Erythroblast (primary cell): ENCODE measurements at regions not wholly inside any gene's neighbourhood (a gene's known extent, or its start where the extent isn't known, plus 50 kb on each side); places are given as distances from the start of the nearest gene placed in this dataset.

Source experiments
- DNase-seq, 2 experiments: peaks; one replicate each; lab custom pipeline; 2025; lab: John Stamatoyannopoulos, UW
- GATA1 ChIP-seq: IDR thresholded peaks from 2 replicates; pipeline ENCODE4 v1.6.1; 2011; ENCODE audit warnings: low read depth, mild to moderate bottlenecking, control low read depth, low read length, moderate library complexity
- POLR2A ChIP-seq: IDR thresholded peaks from 2 replicates; pipeline ENCODE4 v1.6.1; 2011; ENCODE audit warnings: mild to moderate bottlenecking, low read length

GRCh38 chr6:90778417-90779203, 191.7 kb upstream of the MAP3K7 start:
- DNase-seq, result no peak
- no peak for TF ChIP-seq GATA1
- no peak for TF ChIP-seq POLR2A

DNA sequence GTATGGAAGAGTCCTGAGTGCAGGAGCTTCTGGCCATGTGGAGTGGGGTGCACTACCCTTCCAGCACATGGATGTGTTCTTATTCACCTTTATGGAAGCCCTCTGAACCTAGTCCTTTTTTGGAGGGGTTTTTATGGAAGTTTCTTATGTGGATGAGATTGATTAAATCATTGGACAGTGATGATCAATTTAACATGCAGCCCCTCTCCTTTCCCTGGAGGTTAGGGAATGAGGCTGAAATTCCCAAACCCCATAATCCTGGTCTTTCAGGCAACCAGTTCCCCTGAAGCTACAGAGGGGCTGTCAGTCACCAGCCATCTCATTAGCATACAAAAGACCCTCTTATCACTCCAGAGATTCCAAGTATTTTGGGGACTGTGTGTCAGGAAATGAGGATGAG, 183.9 kb upstream of the MAP3K7 start:
- no peak for TF ChIP-seq GATA1
- no peak for TF ChIP-seq POLR2A
- no peak for DNase-seq

DNA sequence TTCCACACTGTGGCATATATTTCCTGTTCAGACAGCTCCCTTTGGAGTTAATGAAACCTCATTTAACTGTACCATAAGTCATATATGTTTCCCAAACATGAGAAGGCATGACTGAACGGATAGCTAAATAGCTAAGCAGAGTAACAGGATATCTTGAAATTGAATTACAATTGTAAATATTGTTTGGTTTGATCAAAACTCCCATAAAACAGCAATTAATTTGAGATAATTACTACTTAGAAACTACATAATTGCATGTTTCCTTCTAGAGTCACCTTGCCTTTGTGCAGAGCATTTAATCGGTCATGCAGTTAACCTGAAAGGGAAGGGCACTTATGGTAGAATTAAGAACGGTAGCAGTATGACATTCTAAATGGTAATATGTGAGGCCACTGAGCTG, 179.0 kb upstream of the MAP3K7 start:
- no peak for DNase-seq
- TF ChIP-seq GATA1, result no peak
- no peak for TF ChIP-seq POLR2A

- TF ChIP-seq POLR2A, result no peak
- no peak for TF ChIP-seq GATA1
- DNase-seq, result no peak
Measured at GRCh38 chr6:90765491-90765890, 178.6 kb upstream of the MAP3K7 start.

DNA sequence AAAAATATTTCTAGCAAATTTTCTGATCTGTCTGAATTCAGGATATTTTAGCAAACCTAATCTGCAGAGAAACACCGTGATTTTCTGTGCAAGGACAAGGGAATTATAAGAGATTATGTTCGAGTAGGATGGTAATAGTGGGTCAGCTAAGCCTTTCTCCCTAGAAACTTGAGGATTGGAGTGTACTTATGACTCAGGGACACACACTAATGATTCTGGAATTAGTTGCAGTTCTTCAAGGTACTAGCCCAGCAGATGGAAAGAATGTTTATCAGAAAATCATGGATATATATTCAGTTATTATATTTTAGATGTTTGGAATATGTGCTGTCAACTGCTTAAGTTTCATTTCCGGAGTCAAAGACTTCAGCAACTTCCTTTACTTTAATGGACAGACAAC, 177.1 kb upstream of the MAP3K7 start:
- TF ChIP-seq POLR2A, result no peak
- no peak for TF ChIP-seq GATA1

DNA sequence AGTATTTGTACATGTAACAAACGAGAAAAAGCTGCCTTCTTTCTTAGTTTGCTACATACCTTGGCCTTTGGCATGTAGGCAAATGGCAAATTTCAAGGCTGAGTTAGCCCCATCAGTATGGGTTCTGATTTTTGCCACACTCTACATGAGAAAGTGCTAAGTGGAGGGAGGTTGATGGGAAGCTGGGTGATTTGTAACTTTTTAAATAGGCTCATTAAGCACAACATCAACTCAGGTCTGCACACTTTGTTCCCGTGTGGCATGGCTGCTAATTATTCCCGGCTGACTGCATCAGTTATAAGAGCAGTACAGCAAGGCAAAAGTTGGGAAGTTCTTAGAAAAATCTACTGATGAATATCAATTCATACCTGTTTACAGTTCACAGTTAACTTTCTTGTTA, 172.8 kb upstream of the MAP3K7 start:
- no peak for DNase-seq
- TF ChIP-seq POLR2A (no peak), GATA1 (no peak)

More for the DNA sequence above, 177.1 kb upstream of the MAP3K7 start:
- no peak for DNase-seq

- no peak for TF ChIP-seq POLR2A
- TF ChIP-seq GATA1, result no peak
Measured at GRCh38 chr6:90758741-90759140, 171.9 kb upstream of the MAP3K7 start.

DNA sequence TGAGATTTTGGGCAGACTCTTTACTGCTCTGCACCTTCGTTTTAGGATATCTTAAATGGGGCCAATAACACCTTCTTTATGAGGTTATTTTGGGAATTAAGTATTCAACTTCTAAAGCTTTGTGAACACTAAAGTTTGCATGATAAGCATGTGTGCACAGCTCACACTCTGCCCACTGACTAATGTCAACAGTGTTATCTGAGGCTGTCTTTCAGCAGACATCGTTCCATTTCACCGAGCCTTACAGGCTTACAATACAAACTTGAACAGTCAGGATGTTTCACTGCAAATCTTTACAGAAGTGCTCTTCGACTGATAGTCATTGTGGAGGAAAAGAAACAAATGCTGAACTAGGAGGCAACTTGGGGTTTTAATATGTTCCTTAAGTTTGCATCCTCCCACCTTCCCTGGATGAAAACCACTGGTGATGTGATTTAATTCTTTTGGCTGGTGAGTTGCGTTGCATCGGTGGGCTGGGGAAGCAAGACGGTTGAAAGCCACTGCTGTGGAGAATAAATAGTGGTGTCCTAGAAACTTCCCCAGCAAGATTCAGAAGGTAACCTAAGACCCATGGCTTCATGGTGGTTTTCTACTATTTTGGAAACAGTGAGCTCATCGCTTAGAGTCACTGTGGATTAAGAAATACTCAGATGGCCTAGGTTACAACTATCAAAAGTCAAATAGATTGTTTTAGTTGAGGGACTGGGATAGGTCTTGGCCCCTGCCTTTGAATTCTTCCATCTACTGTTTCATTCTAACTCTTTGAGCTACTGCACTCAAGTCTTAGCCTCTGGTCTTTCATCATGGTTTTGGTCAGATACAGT, 167.2 kb upstream of the MAP3K7 start:
- no peak for DNase-seq
- TF ChIP-seq GATA1, result no peak
- TF ChIP-seq POLR2A, result no peak

More at GRCh38 chr6:90758741-90759140, 171.9 kb upstream of the MAP3K7 start:
- DNase-seq, result no peak

DNA sequence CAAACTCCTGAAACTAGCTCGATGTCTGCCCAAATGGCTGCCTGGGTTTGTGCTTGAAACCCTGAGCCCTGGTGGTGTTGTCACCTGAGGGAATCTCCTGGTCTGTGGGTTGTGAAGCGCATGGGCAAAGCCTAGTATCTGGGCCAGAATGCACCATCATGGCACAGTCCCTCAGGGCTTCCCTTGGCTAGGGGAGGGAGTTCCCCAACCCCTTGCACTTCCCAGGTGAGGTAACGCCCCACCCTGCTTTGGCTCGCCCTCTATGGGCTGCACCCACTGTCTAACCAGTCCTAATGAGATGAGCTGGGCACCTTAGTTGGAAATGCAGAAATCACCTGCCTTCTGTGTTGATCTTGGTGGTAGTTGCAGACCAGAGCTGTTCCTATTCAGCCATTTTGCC, 152.9 kb upstream of the MAP3K7 start:
- TF ChIP-seq POLR2A (no peak), GATA1 (no peak)
- DNase-seq, result no peak

- DNase-seq, result no peak
- TF ChIP-seq GATA1, result no peak
- no peak for TF ChIP-seq POLR2A
Measured at GRCh38 chr6:90739339-90739738, 152.5 kb upstream of the MAP3K7 start.

- no peak for TF ChIP-seq POLR2A
- no peak for TF ChIP-seq GATA1
Measured at GRCh38 chr6:90730151-90730673, 143.3 kb upstream of the MAP3K7 start.

DNA sequence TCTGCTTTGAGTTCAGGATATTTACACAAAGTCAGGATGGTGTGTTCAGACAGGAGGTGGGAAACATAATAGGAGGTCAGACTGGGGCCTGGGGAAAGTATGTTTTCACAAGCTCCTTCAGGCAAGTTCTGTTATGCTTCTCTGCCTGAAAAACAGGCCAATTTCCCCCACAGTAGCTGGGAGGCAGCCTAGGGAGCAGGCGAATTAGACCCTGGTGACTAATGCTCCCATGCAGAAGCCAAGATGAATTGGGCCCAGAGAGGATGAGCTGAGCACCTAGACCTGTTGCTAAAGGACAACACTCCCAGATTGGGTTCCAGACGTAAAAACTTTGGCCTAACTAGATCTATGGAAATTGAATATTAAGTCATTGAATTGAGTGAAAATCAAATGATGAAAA, 142.2 kb upstream of the MAP3K7 start:
- no peak for TF ChIP-seq POLR2A
- TF ChIP-seq GATA1, result no peak

More at GRCh38 chr6:90730151-90730673, 143.3 kb upstream of the MAP3K7 start:
- DNase-seq, result no peak

GRCh38 chr6:90722648-90723047, 135.8 kb upstream of the MAP3K7 start:
- no peak for TF ChIP-seq GATA1
- no peak for TF ChIP-seq POLR2A
- no peak for DNase-seq

More for the DNA sequence above, 142.2 kb upstream of the MAP3K7 start:
- DNase-seq, result no peak

GRCh38 chr6:90720404-90720803, 133.5 kb upstream of the MAP3K7 start:
- TF ChIP-seq POLR2A (no peak), GATA1 (no peak)
- no peak for DNase-seq
